ENCODE measurements at regions not wholly inside any gene's neighbourhood (a gene's known extent, or its start where the extent isn't known, plus 50 kb on each side); places are given as distances from the start of the nearest gene placed in this dataset.

- H3K4me3 ChIP-seq (ENCODE audit: control insufficient read depth, low read depth, low read length) = no peak overlapping the region
- TF ChIP-seq CTCF (IDR thresholded peaks at IDR 0.05; ENCODE audit: control insufficient read depth, insufficient read depth, low read depth, low read length, missing control alignments) = no peak
These were observed 741.0 kb upstream of the NCAM2 start for GRCh38 chr21:20257052-20257740.

DNA sequence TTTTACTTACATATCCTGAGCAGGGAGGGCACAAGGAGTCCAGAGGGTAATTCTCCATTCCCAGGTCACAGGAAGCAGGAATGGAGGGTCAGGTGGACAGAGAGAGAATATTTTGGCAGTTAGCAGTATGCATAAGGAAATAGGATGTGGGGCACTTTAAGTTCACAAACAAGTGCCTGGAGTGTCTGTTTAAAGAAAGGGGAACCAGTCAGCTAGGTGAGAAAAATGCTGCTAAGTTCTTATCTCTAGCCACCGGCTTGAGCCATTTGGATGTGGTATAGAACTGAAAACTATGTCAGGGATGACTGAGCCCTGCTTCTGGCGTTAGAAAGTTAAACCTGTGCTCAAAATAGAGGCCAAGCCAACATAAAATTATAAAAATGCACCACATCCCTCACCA lies 739.7 kb upstream of the NCAM2 start:
- no peak for TF ChIP-seq CTCF (IDR thresholded peaks at IDR 0.05; ENCODE audit: control insufficient read depth, insufficient read depth, low read depth, low read length, missing control alignments)
- no peak for DNase-seq (ENCODE audit: low read depth)
- H3K4me3 ChIP-seq (ENCODE audit: control insufficient read depth, low read depth, low read length) = no peak overlapping the region

More at GRCh38 chr21:20257052-20257740, 741.0 kb upstream of the NCAM2 start:
- no peak for DNase-seq (ENCODE audit: low read depth)

GRCh38 chr21:20259031-20259867 lies 739.0 kb upstream of the NCAM2 start:
- no peak for TF ChIP-seq CTCF (IDR thresholded peaks at IDR 0.05; ENCODE audit: control insufficient read depth, insufficient read depth, low read depth, low read length, missing control alignments)
- H3K4me3 ChIP-seq (ENCODE audit: control insufficient read depth, low read depth, low read length) = no peak overlapping the region
- no peak for DNase-seq (ENCODE audit: low read depth)

DNA sequence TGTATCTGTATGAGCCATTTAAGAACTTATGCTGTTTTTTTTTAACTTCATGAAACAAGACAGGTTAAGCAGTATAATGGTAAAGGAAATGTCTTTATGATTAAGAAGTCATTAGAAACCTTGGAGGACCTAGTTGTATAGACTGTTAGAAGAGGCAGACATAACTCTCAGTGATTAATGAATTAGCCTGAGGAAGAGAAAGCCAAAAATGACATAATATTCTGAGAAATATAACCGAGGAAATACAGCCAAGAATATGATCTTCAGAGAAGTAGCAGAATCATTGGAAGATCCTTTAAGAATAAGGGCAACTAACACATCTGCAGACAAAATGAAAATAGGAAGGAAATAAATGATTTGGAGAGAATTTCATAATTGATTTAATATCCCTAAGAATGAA lies 738.1 kb upstream of the NCAM2 start:
- DNase-seq (ENCODE audit: low read depth) = no peak
- TF ChIP-seq CTCF (IDR thresholded peaks at IDR 0.05; ENCODE audit: control insufficient read depth, insufficient read depth, low read depth, low read length, missing control alignments) = no peak
- no peak overlapping the region for H3K4me3 ChIP-seq (ENCODE audit: control insufficient read depth, low read depth, low read length)

GRCh38 chr21:20261364-20261763 lies 736.8 kb upstream of the NCAM2 start:
- no peak for DNase-seq (ENCODE audit: low read depth)
- no peak overlapping the region for H3K4me3 ChIP-seq (ENCODE audit: control insufficient read depth, low read depth, low read length)
- no peak for TF ChIP-seq CTCF (IDR thresholded peaks at IDR 0.05; ENCODE audit: control insufficient read depth, insufficient read depth, low read depth, low read length, missing control alignments)

GRCh38 chr21:20265707-20266440 lies 732.3 kb upstream of the NCAM2 start:
- TF ChIP-seq CTCF (IDR thresholded peaks at IDR 0.05; ENCODE audit: control insufficient read depth, insufficient read depth, low read depth, low read length, missing control alignments) = no peak
- no peak overlapping the region for H3K4me3 ChIP-seq (ENCODE audit: control insufficient read depth, low read depth, low read length)
- DNase-seq (ENCODE audit: low read depth) = no peak
